ENCODE measurements at regions not wholly inside any gene's neighbourhood (a gene's known extent, or its start where the extent isn't known, plus 50 kb on each side); places are given as distances from the start of the nearest gene placed in this dataset.

GRCh38 chr3:82572721-82573120 lies 811.3 kb upstream of the GBE1 start:
- Mint-ChIP-seq H3K27ac (no peak overlapping the region), H3K4me1 (no peaks in the 10 kb centered on the region), H3K4me3 (no peak overlapping the region), H3K27me3 (ENCODE audit: low read depth in 3 of 3) (no peaks in the 10 kb centered on the region), H3K9me3 (peaks cover 0 to 8% (median 2%) of the 10 kb centered on the region in 7 donors), H3K36me3 (no peaks in the 10 kb centered on the region)
- H3K4me3 ChIP-seq (replicated peaks in 1 of 3; ENCODE audit: low read depth in 2 of 3, low read length in 3 of 3), result no peak overlapping the region
- no peak overlapping the region for H2AFZ ChIP-seq (ENCODE audit: insufficient read depth, low read depth, low read length, poor library complexity, severe bottlenecking)
- no peaks in the 10 kb centered on the region for H4K20me1 ChIP-seq (ENCODE audit: insufficient read depth, low read length)
- TF ChIP-seq, protein P1, sequence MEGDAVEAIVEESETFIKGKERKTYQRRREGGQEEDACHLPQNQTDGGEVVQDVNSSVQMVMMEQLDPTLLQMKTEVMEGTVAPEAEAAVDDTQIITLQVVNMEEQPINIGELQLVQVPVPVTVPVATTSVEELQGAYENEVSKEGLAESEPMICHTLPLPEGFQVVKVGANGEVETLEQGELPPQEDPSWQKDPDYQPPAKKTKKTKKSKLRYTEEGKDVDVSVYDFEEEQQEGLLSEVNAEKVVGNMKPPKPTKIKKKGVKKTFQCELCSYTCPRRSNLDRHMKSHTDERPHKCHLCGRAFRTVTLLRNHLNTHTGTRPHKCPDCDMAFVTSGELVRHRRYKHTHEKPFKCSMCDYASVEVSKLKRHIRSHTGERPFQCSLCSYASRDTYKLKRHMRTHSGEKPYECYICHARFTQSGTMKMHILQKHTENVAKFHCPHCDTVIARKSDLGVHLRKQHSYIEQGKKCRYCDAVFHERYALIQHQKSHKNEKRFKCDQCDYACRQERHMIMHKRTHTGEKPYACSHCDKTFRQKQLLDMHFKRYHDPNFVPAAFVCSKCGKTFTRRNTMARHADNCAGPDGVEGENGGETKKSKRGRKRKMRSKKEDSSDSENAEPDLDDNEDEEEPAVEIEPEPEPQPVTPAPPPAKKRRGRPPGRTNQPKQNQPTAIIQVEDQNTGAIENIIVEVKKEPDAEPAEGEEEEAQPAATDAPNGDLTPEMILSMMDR (IDR thresholded peaks at IDR 0.05), result no peak
- no peaks in the 10 kb centered on the region for H3K4me1 ChIP-seq (ENCODE audit: control insufficient read depth in 1 of 2, insufficient read depth in 2 of 2, low read length in 2 of 2)
- H3K9me3 ChIP-seq (replicated peaks in 1 of 2; ENCODE audit: control insufficient read depth in 1 of 2, insufficient read depth in 1 of 2, low read length in 2 of 2), result no peaks in the 10 kb centered on the region
- no peak overlapping the region for H3K4me2 ChIP-seq (replicated peaks; ENCODE audit: extremely low read depth, low read length, poor library complexity, severe bottlenecking)
- DNase-seq, result no peak
- intact Hi-C loops (cut with micrococcal nuclease), result no loop called here
- no peaks in the 10 kb centered on the region for H3K36me3 ChIP-seq (replicated peaks in 1 of 2; ENCODE audit: control insufficient read depth in 1 of 2, insufficient read depth in 2 of 2, low read length in 2 of 2)
- H3K27ac ChIP-seq (ENCODE audit: low read depth in 1 of 2, low read length in 2 of 2), result no peak overlapping the region
- no peaks in the 10 kb centered on the region for H3K27me3 ChIP-seq (ENCODE audit: control insufficient read depth in 2 of 2, insufficient read depth in 2 of 2, low read length in 2 of 2)
- no peaks in the 10 kb centered on the region for H3K79me2 ChIP-seq (ENCODE audit: insufficient read depth, low read length)
- H3K9ac ChIP-seq (ENCODE audit: insufficient read depth, low read length, poor library complexity, severe bottlenecking), result no peak overlapping the region

DNA sequence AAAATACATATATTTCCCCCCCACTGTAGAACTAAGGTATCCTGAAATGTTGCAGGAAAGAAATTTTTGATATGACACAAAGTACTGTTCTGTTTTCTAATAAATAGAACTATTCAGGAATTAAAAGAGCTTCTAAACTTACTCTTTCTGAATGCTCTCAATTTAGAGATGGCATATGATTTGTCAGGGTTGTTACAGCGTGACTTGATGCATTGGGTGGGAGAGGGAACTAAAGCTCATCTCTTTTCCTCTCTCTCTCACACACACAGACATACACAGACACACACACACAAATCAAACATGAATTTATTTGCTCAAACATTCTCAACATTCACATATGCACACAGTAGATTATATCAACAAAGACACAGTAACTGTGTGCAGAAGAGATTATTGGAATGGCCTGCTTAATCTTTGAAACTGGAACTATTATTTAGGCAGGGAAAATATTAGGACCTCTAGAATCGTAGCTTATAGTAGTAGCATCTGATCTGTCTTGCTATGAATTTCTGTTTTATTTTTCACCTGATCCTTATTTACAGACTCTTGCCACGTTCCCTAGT lies 807.4 kb upstream of the GBE1 start:
- peaks cover 7 to 11% of the 10 kb centered on the region in 2 donors for H3K9me3 ChIP-seq (replicated peaks in 1 of 2; ENCODE audit: control insufficient read depth in 1 of 2, insufficient read depth in 1 of 2, low read length in 2 of 2)
- H3K27me3 Mint-ChIP-seq (ENCODE audit: low read depth in 3 of 3), result no peaks in the 10 kb centered on the region
- intact Hi-C loops (cut with micrococcal nuclease), result no loop called here

More for the DNA sequence above, 807.4 kb upstream of the GBE1 start:
- Histone ChIP-seq H3K4me3 (replicated peaks in 1 of 3; ENCODE audit: low read depth in 2 of 3, low read length in 3 of 3) (no peak overlapping the region), H3K36me3 (replicated peaks in 1 of 2; ENCODE audit: control insufficient read depth in 1 of 2, insufficient read depth in 2 of 2, low read length in 2 of 2) (no peaks in the 10 kb centered on the region), H3K27me3 (ENCODE audit: control insufficient read depth in 2 of 2, insufficient read depth in 2 of 2, low read length in 2 of 2) (no peaks in the 10 kb centered on the region), H3K27ac (ENCODE audit: low read depth in 1 of 2, low read length in 2 of 2) (no peak overlapping the region), H3K79me2 (ENCODE audit: insufficient read depth, low read length) (no peaks in the 10 kb centered on the region), H3K9ac (ENCODE audit: insufficient read depth, low read length, poor library complexity, severe bottlenecking) (no peak overlapping the region), H3K4me1 (ENCODE audit: control insufficient read depth in 1 of 2, insufficient read depth in 2 of 2, low read length in 2 of 2) (no peaks in the 10 kb centered on the region), H4K20me1 (ENCODE audit: insufficient read depth, low read length) (no peaks in the 10 kb centered on the region), H2AFZ (ENCODE audit: insufficient read depth, low read depth, low read length, poor library complexity, severe bottlenecking) (no peak overlapping the region), H3K4me2 (replicated peaks; ENCODE audit: extremely low read depth, low read length, poor library complexity, severe bottlenecking) (no peak overlapping the region)
- TF ChIP-seq, protein P1 (IDR thresholded peaks at IDR 0.05), result no peak
- DNase-seq, result no peak
- Mint-ChIP-seq H3K9me3 (peaks cover 0 to 9% (median 5%) of the 10 kb centered on the region in 7 donors), H3K4me1 (no peaks in the 10 kb centered on the region), H3K36me3 (no peaks in the 10 kb centered on the region), H3K4me3 (no peak overlapping the region), H3K27ac (no peak overlapping the region)
- 80% methylated on average over 1 of the region's 3 CpGs for WGBS (ENCODE audit: insufficient coverage)

Measured in CD14-positive monocyte (primary cell).